ENCODE measurements at regions not wholly inside any gene's neighbourhood (a gene's known extent, or its start where the extent isn't known, plus 50 kb on each side); places are given as distances from the start of the nearest gene placed in this dataset.

DNA sequence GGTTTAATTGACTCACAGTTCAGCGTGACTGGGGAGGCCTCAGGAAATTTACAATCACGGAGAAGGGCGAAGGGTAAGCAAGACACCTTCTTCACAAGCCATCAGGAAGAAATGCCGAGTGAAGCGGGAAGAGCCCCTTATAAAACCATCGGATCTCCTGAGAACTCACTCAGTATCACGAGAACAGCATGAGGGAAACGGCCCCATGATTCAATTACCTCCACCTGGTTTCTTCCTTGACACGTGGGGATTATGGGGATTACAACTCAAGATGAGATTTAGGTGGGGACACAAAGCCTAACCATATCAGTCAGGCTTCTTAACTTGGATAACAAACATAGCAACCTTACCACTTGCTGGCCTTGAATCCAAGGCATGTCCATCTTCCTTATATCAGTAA lies 73.6 kb upstream of the FOXN2 start:
- H3K9ac ChIP-seq (ENCODE audit: insufficient read depth, low read length): no peak overlapping the region
- no peaks in the 10 kb centered on the region for H3K4me1 ChIP-seq (ENCODE audit: control insufficient read depth, extremely low read depth, insufficient read depth, low read length)
- H3K27me3 ChIP-seq (ENCODE audit: control insufficient read depth, insufficient read depth, low read length): no peaks in the 10 kb centered on the region
- H2AFZ ChIP-seq (ENCODE audit: low read length): no peak overlapping the region
- no peaks in the 10 kb centered on the region for H4K20me1 ChIP-seq (ENCODE audit: control insufficient read depth, extremely low read depth, insufficient read depth, low read length)
- DNase-seq (ENCODE audit: low read depth in 2 of 2): no peak
- TF ChIP-seq, protein P1, sequence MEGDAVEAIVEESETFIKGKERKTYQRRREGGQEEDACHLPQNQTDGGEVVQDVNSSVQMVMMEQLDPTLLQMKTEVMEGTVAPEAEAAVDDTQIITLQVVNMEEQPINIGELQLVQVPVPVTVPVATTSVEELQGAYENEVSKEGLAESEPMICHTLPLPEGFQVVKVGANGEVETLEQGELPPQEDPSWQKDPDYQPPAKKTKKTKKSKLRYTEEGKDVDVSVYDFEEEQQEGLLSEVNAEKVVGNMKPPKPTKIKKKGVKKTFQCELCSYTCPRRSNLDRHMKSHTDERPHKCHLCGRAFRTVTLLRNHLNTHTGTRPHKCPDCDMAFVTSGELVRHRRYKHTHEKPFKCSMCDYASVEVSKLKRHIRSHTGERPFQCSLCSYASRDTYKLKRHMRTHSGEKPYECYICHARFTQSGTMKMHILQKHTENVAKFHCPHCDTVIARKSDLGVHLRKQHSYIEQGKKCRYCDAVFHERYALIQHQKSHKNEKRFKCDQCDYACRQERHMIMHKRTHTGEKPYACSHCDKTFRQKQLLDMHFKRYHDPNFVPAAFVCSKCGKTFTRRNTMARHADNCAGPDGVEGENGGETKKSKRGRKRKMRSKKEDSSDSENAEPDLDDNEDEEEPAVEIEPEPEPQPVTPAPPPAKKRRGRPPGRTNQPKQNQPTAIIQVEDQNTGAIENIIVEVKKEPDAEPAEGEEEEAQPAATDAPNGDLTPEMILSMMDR (conservative IDR thresholded peaks at IDR 0.05 in 1 of 2, IDR thresholded peaks at IDR 0.05 in 1 of 2; ENCODE audit: low read depth in 1 of 2, low read length in 2 of 2): no peak
- TF ChIP-seq EZH2 (IDR thresholded peaks at IDR 0.05; ENCODE audit: low read length, missing control alignments): no peak
- H3K4me2 ChIP-seq (ENCODE audit: extremely low read depth, insufficient read depth, low read length): no peak overlapping the region
- no peak overlapping the region for H3K4me3 ChIP-seq (replicated peaks in 1 of 4; ENCODE audit: control extremely low read depth in 1 of 4, insufficient read depth in 1 of 4, low read depth in 3 of 4, low read length in 4 of 4)
- no peaks in the 10 kb centered on the region for H3K36me3 ChIP-seq (ENCODE audit: control insufficient read depth, insufficient read depth, low read length)
- H3K79me2 ChIP-seq (ENCODE audit: control insufficient read depth, insufficient read depth, low read length): no peaks in the 10 kb centered on the region
- H3K27ac ChIP-seq (ENCODE audit: insufficient read depth, low read length): no peak overlapping the region
- no peaks in the 10 kb centered on the region for H3K9me3 ChIP-seq (ENCODE audit: control insufficient read depth, insufficient read depth, low read depth, low read length)

GRCh38 chr2:48247206-48247605 lies 67.3 kb upstream of the FOXN2 start:
- TF ChIP-seq EZH2 (IDR thresholded peaks at IDR 0.05; ENCODE audit: low read length, missing control alignments): no peak
- DNase-seq (ENCODE audit: low read depth in 2 of 2): peak in 1 of 2 donors; percentile 5
- Histone ChIP-seq H4K20me1 (ENCODE audit: control insufficient read depth, extremely low read depth, insufficient read depth, low read length) (no peaks in the 10 kb centered on the region), H3K9me3 (ENCODE audit: control insufficient read depth, insufficient read depth, low read depth, low read length) (no peaks in the 10 kb centered on the region), H3K79me2 (ENCODE audit: control insufficient read depth, insufficient read depth, low read length) (no peaks in the 10 kb centered on the region), H3K27me3 (ENCODE audit: control insufficient read depth, insufficient read depth, low read length) (no peaks in the 10 kb centered on the region), H3K9ac (ENCODE audit: insufficient read depth, low read length) (no peak overlapping the region), H3K4me1 (ENCODE audit: control insufficient read depth, extremely low read depth, insufficient read depth, low read length) (peaks cover 24% of the 10 kb centered on the region), H2AFZ (ENCODE audit: low read length) (no peak overlapping the region), H3K27ac (ENCODE audit: insufficient read depth, low read length) (no peak overlapping the region), H3K4me3 (replicated peaks in 1 of 4; ENCODE audit: control extremely low read depth in 1 of 4, insufficient read depth in 1 of 4, low read depth in 3 of 4, low read length in 4 of 4) (no peak overlapping the region), H3K4me2 (ENCODE audit: extremely low read depth, insufficient read depth, low read length) (no peak overlapping the region), H3K36me3 (ENCODE audit: control insufficient read depth, insufficient read depth, low read length) (no peaks in the 10 kb centered on the region)

GRCh38 chr2:48248251-48248933 lies 66.1 kb upstream of the FOXN2 start:
- H3K4me3 ChIP-seq (replicated peaks in 1 of 4; ENCODE audit: control extremely low read depth in 1 of 4, insufficient read depth in 1 of 4, low read depth in 3 of 4, low read length in 4 of 4): peak overlapping the region in 2 of 4 experiments; percentile 19 to 26

More at GRCh38 chr2:48248251-48248933, 66.1 kb upstream of the FOXN2 start:
- H3K9ac ChIP-seq (ENCODE audit: insufficient read depth, low read length): no peak overlapping the region
- H3K27ac ChIP-seq (ENCODE audit: insufficient read depth, low read length): peak overlapping the region; percentile 83
- H2AFZ ChIP-seq (ENCODE audit: low read length): no peak overlapping the region
- peaks cover 24% of the 10 kb centered on the region for H3K4me1 ChIP-seq (ENCODE audit: control insufficient read depth, extremely low read depth, insufficient read depth, low read length)
- H4K20me1 ChIP-seq (ENCODE audit: control insufficient read depth, extremely low read depth, insufficient read depth, low read length): no peaks in the 10 kb centered on the region
- no peaks in the 10 kb centered on the region for H3K36me3 ChIP-seq (ENCODE audit: control insufficient read depth, insufficient read depth, low read length)
- peak; percentile 93 for DNase-seq (ENCODE audit: low read depth in 2 of 2)
- no peaks in the 10 kb centered on the region for H3K9me3 ChIP-seq (ENCODE audit: control insufficient read depth, insufficient read depth, low read depth, low read length)
- H3K79me2 ChIP-seq (ENCODE audit: control insufficient read depth, insufficient read depth, low read length): no peaks in the 10 kb centered on the region
- H3K27me3 ChIP-seq (ENCODE audit: control insufficient read depth, insufficient read depth, low read length): no peaks in the 10 kb centered on the region
- H3K4me2 ChIP-seq (ENCODE audit: extremely low read depth, insufficient read depth, low read length): peak overlapping the region; percentile 67
- no peak for TF ChIP-seq EZH2 (IDR thresholded peaks at IDR 0.05; ENCODE audit: low read length, missing control alignments)
- TF ChIP-seq, protein P1 (conservative IDR thresholded peaks at IDR 0.05 in 1 of 2, IDR thresholded peaks at IDR 0.05 in 1 of 2; ENCODE audit: low read depth in 1 of 2, low read length in 2 of 2): no peak
